ENCODE measurements at regions not wholly inside any gene's neighbourhood (a gene's known extent, or its start where the extent isn't known, plus 50 kb on each side); places are given as distances from the start of the nearest gene placed in this dataset.

- TF ChIP-seq CTCF (conservative IDR thresholded peaks at IDR 0.05 in 1 of 2, IDR thresholded peaks at IDR 0.05 in 1 of 2; ENCODE audit: low read depth in 1 of 2, low read length in 2 of 2) (no peak), EZH2 (IDR thresholded peaks at IDR 0.05; ENCODE audit: low read length, missing control alignments) (no peak)
These were observed 162.4 kb upstream of the TUT7 start for GRCh38 chr9:86516564-86516963.

Data from fibroblast of lung (primary cell).